Brain microvascular endothelial cell (primary cell): ENCODE measurements at regions not wholly inside any gene's neighbourhood (a gene's known extent, or its start where the extent isn't known, plus 50 kb on each side); places are given as distances from the start of the nearest gene placed in this dataset.

Experiments used
- DNase-seq: peaks from one replicate; pipeline ENCODE4 v3.0.0-alpha.2; 2020
- H3K27ac ChIP-seq: fragments of 250-450 bp; sonication (Bioruptor Pico); 2 replicates; pipeline ENCODE4 v1.5.1; 2020; ENCODE audit warnings: mild to moderate bottlenecking, moderate library complexity
- H3K27me3 ChIP-seq: fragments of 250-450 bp; sonication (Bioruptor Pico); replicated peaks from 2 replicates; pipeline ENCODE4 v1.5.1; 2020; ENCODE audit warnings: mild to moderate bottlenecking
- H3K36me3 ChIP-seq: fragments of 250-450 bp; sonication (Bioruptor Pico); replicated peaks from 2 replicates; pipeline ENCODE4 v1.5.1; 2020; ENCODE audit warnings: mild to moderate bottlenecking
- H3K4me3 ChIP-seq: 2 replicates; pipeline ENCODE4 v1.5.1; 2011; ENCODE audit warnings: low read depth, mild to moderate bottlenecking, control low read depth, low read length, moderate library complexity
- in situ Hi-C: cut with HindIII; loops from 2 replicates; pipeline ENCODE4 v1.10.0; 2017; ENCODE audit warnings: low sequenced_read_pairs, low pct_ligation_motif_present
- TF ChIP-seq, protein P1 (sequence below): IDR thresholded peaks from 2 replicates; pipeline ENCODE4 v1.5.1; 2011; ENCODE audit warnings: low read depth, mild to moderate bottlenecking, moderate library complexity, low read length, control low read depth, inconsistent platforms; ENCODE audit errors: missing control alignments

DNA sequence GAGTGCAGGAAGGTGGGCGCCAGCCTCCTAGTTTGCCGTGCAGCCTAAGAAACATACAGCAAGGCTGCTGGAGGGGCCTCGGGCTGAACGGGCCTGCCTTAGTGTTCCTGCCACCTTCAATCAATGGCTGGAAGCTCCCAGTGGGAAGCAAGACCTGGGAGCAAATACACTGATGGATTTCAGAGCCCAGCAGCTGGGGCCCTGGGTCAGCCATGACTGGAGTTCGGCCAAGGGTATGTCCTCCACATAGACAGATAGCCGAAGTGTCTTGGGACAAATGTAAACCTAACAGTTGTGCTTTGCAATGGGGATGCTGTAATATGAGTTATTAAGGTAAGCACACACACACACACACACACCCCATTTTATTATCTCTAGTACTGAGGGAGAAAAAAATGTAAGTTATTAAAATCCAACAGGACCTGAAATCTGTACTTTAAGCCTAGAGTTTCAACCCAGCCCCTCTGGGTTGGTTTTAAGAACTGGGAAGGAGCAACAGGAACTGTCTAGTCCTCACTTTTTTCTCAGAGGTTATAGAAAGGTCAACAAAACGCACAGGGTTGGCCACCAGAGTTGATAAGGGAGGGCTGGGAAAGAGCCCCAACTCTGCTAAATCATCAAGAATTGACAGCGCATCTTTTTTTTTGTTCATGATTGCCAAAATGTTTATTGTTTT lies 50.0 kb upstream of the CELF2 start:
- H3K4me3 ChIP-seq = no peak overlapping the region
- in situ Hi-C loops = no loop called here
- TF ChIP-seq, protein P1, sequence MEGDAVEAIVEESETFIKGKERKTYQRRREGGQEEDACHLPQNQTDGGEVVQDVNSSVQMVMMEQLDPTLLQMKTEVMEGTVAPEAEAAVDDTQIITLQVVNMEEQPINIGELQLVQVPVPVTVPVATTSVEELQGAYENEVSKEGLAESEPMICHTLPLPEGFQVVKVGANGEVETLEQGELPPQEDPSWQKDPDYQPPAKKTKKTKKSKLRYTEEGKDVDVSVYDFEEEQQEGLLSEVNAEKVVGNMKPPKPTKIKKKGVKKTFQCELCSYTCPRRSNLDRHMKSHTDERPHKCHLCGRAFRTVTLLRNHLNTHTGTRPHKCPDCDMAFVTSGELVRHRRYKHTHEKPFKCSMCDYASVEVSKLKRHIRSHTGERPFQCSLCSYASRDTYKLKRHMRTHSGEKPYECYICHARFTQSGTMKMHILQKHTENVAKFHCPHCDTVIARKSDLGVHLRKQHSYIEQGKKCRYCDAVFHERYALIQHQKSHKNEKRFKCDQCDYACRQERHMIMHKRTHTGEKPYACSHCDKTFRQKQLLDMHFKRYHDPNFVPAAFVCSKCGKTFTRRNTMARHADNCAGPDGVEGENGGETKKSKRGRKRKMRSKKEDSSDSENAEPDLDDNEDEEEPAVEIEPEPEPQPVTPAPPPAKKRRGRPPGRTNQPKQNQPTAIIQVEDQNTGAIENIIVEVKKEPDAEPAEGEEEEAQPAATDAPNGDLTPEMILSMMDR = no peak
- no peak overlapping the region for H3K27ac ChIP-seq
- H3K36me3 ChIP-seq = no peaks in the 10 kb centered on the region
- no peak for DNase-seq
- no peaks in the 10 kb centered on the region for H3K27me3 ChIP-seq
